HL-60 (cell line): ENCODE measurements at regions not wholly inside any gene's neighbourhood (a gene's known extent, or its start where the extent isn't known, plus 50 kb on each side); places are given as distances from the start of the nearest gene placed in this dataset.

ENCODE experiments used
- DNase-seq, 2 experiments: peaks; one replicate each; pipeline ENCODE4 v3.0.0-alpha.2; 2010 to 2020; ENCODE audit warnings: low read depth in 1 of 2, low spot score in 1 of 2
- H3K27ac ChIP-seq: fragments of 250-450 bp; sonication (Bioruptor Pico); replicated peaks from 2 replicates; pipeline ENCODE4 v1.5.1; 2020; ENCODE audit warnings: mild to moderate bottlenecking, moderate library complexity
- H3K27me3 ChIP-seq: fragments of 250-450 bp; sonication (Bioruptor Pico); 2 replicates; pipeline ENCODE4 v1.5.1; 2021; ENCODE audit warnings: mild to moderate bottlenecking, moderate library complexity; ENCODE audit not compliant: insufficient read depth, poor library complexity, severe bottlenecking
- H3K4me3 ChIP-seq: replicated peaks from 2 replicates; pipeline ENCODE4 v1.5.1; 2011; ENCODE audit warnings: mild to moderate bottlenecking, control low read depth, low read length; ENCODE audit not compliant: insufficient read depth
- CTCF ChIP-seq: IDR thresholded peaks from one replicate; pipeline ENCODE4 v1.5.1; 2011; ENCODE audit warnings: low read length, control low read depth, inconsistent platforms; ENCODE audit not compliant: insufficient read depth
- GABPA ChIP-seq: IDR thresholded peaks from 2 replicates; pipeline ENCODE4 v1.6.1; 2012; ENCODE audit warnings: low read depth
- POLR2AphosphoS5 ChIP-seq: IDR thresholded peaks from 2 replicates; pipeline ENCODE4 v1.6.1; 2012; ENCODE audit warnings: low read depth
- REST ChIP-seq: IDR thresholded peaks from 2 replicates; pipeline ENCODE4 v1.6.1; 2012; ENCODE audit warnings: low read depth; ENCODE audit not compliant: insufficient replicate concordance
- SPI1 ChIP-seq: IDR thresholded peaks from 2 replicates; pipeline ENCODE4 v1.6.1; 2012; ENCODE audit warnings: low read depth, mild to moderate bottlenecking, borderline replicate concordance

GRCh38 chr20:11271319-11271718, 597.5 kb upstream of the JAG1 start:
- TF ChIP-seq SPI1 (no peak), GABPA (no peak), REST (no peak), CTCF (no peak), POLR2AphosphoS5 (no peak)
- H3K27ac ChIP-seq = no peak overlapping the region
- no peaks in the 10 kb centered on the region for H3K27me3 ChIP-seq
- no peak for DNase-seq
- H3K4me3 ChIP-seq = no peak overlapping the region

- H3K27me3 ChIP-seq = no peaks in the 10 kb centered on the region
- DNase-seq = no peak
- TF ChIP-seq GABPA = no peak
- no peak for TF ChIP-seq SPI1
- no peak overlapping the region for H3K4me3 ChIP-seq
- no peak overlapping the region for H3K27ac ChIP-seq
Observed at GRCh38 chr20:11271920-11272594, 598.3 kb upstream of the JAG1 start.

- H3K27ac ChIP-seq = no peak overlapping the region
Observed at GRCh38 chr20:11274141-11274594, 600.4 kb upstream of the JAG1 start.

GRCh38 chr20:11275740-11276139, 601.9 kb upstream of the JAG1 start:
- no peak for TF ChIP-seq CTCF
- no peak for TF ChIP-seq REST
- no peak for TF ChIP-seq SPI1
- no peak for TF ChIP-seq GABPA
- TF ChIP-seq POLR2AphosphoS5 = no peak
- no peak for DNase-seq
- no peak overlapping the region for H3K4me3 ChIP-seq
- no peak overlapping the region for H3K27ac ChIP-seq
- H3K27me3 ChIP-seq = no peaks in the 10 kb centered on the region

More at GRCh38 chr20:11274141-11274594, 600.4 kb upstream of the JAG1 start:
- no peak for TF ChIP-seq POLR2AphosphoS5
- peak; percentile 12 for TF ChIP-seq CTCF
- Histone ChIP-seq H3K4me3 (no peak overlapping the region), H3K27me3 (no peaks in the 10 kb centered on the region)
- peak in 1 of 2 experiments; percentile 48 for DNase-seq
